Peyer's patch (tissue), 4 donors: ENCODE measurements at regions not wholly inside any gene's neighbourhood (a gene's known extent, or its start where the extent isn't known, plus 50 kb on each side); places are given as distances from the start of the nearest gene placed in this dataset.

ENCODE experiments used
- DNase-seq, 3 donors: peaks; one replicate each; pipeline ENCODE4 v3.0.0-alpha.2; 2017 to 2019
- H3K27ac ChIP-seq, 4 donors: fragments of 200-600 bp; sonication (generic); one replicate each; pipeline ENCODE4 v1.5.1; 2016 to 2019
- H3K27me3 ChIP-seq, 2 donors: fragments of 200-600 bp; sonication (generic); one replicate each; pipeline ENCODE4 v1.5.1; 2019
- H3K36me3 ChIP-seq, 3 donors: fragments of 200-600 bp; sonication (generic); one replicate each; pipeline ENCODE4 v1.5.1; 2016 to 2019
- H3K4me1 ChIP-seq, 4 donors: fragments of 200-600 bp; sonication (generic); one replicate each; pipeline ENCODE4 v1.5.1; 2016 to 2019
- H3K4me3 ChIP-seq, 4 donors: fragments of 200-600 bp; sonication (generic); 1 replicate in 3 of 4; 2 replicates in 1 of 4; pipeline ENCODE4 v1.5.1; 2016 to 2019; ENCODE audit warnings: mild to moderate bottlenecking in 1 of 4
- H3K9me3 ChIP-seq, 4 donors: fragments of 200-600 bp; sonication (generic); one replicate each; pipeline ENCODE4 v1.5.1; 2016 to 2019; ENCODE audit warnings: mild to moderate bottlenecking in 1 of 4
- POLR2A ChIP-seq, 2 donors: fragments of 450-650 bp; IDR thresholded peaks; one replicate each; pipeline ENCODE4 v1.5.1; 2017; ENCODE audit warnings: antibody characterized with exemption in 2 of 2, mild to moderate bottlenecking in 2 of 2, moderate library complexity in 2 of 2
- TF ChIP-seq, protein P1 (sequence below), 6 experiments: fragments of 450-650 bp in 4 of 6; fragments of 200-600 bp in 2 of 6; sonication (generic) in 1 of 6; IDR thresholded peaks; one replicate each; pipeline ENCODE4 v1.5.1; 2017 to 2019; ENCODE audit warnings: antibody characterized with exemption in 6 of 6, mild to moderate bottlenecking in 3 of 6, moderate library complexity in 1 of 6

DNA sequence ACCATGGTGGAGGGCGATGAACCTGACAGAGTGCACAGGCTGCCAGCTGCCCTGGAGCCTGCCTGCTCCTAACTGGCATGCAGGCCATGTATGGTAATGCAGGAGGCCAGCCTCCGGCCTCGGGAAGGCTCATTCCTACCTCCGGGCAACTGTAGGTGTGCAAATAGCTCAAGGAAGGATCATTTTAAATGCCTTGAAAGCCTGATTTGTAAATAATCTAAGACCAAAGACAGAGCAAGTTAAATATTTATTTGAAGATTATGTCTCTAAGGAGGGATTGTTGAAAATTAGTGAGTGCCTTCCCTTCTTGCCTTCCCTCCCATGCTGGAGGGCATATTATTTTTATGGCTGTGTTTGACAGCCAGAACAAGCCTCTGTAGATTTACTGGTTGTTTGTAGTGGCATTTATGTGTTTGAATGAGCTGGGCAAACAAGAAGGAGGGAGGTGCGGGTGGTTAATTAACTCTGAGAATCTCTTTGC, 285.7 kb upstream of the TUT7 start:
- Histone ChIP-seq H3K4me1 (no peaks in the 10 kb centered on the region), H3K9me3 (no peaks in the 10 kb centered on the region), H3K27me3 (no peaks in the 10 kb centered on the region), H3K36me3 (no peaks in the 10 kb centered on the region), H3K27ac (no peak overlapping the region), H3K4me3 (no peak overlapping the region)
- TF ChIP-seq, protein P1, sequence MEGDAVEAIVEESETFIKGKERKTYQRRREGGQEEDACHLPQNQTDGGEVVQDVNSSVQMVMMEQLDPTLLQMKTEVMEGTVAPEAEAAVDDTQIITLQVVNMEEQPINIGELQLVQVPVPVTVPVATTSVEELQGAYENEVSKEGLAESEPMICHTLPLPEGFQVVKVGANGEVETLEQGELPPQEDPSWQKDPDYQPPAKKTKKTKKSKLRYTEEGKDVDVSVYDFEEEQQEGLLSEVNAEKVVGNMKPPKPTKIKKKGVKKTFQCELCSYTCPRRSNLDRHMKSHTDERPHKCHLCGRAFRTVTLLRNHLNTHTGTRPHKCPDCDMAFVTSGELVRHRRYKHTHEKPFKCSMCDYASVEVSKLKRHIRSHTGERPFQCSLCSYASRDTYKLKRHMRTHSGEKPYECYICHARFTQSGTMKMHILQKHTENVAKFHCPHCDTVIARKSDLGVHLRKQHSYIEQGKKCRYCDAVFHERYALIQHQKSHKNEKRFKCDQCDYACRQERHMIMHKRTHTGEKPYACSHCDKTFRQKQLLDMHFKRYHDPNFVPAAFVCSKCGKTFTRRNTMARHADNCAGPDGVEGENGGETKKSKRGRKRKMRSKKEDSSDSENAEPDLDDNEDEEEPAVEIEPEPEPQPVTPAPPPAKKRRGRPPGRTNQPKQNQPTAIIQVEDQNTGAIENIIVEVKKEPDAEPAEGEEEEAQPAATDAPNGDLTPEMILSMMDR (IDR thresholded peaks at IDR 0.05), result peak in 1 of 6 experiments; percentile 15
- TF ChIP-seq POLR2A (IDR thresholded peaks at IDR 0.05), result no peak
- no peak for DNase-seq

GRCh38 chr9:86639287-86639686, 285.1 kb upstream of the TUT7 start:
- TF ChIP-seq POLR2A (IDR thresholded peaks at IDR 0.05), result no peak
- TF ChIP-seq, protein P1 (IDR thresholded peaks at IDR 0.05), result no peak

DNA sequence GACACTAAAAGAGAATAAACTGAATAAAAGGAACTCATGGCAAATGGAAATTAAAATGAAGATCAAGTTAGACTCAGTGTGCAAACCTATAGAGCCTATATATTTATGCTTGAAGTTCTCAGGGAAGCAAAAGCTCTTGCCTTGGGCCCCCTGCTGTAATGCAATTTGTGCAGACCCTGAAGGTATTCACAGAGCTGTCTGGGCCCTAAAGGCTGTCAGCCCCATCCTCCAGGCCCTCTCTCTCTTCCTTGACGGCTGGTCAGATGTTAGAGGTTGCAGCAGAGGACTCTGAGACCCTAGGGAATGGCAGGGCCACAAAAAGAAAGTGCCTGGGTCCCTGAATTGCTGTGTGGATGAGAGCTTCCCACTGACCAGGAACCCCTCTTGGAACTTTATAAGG, 283.9 kb upstream of the TUT7 start:
- DNase-seq, result no peak
- no peak overlapping the region for H3K27ac ChIP-seq
- TF ChIP-seq POLR2A (IDR thresholded peaks at IDR 0.05), result no peak
- TF ChIP-seq, protein P1 (IDR thresholded peaks at IDR 0.05), result no peak
- no peaks in the 10 kb centered on the region for H3K4me1 ChIP-seq
- H3K9me3 ChIP-seq, result no peaks in the 10 kb centered on the region
- no peak overlapping the region for H3K4me3 ChIP-seq
- no peaks in the 10 kb centered on the region for H3K27me3 ChIP-seq
- H3K36me3 ChIP-seq, result no peaks in the 10 kb centered on the region

More at GRCh38 chr9:86639287-86639686, 285.1 kb upstream of the TUT7 start:
- Histone ChIP-seq H3K4me3 (no peak overlapping the region), H3K27me3 (no peaks in the 10 kb centered on the region), H3K9me3 (no peaks in the 10 kb centered on the region), H3K36me3 (no peaks in the 10 kb centered on the region), H3K27ac (no peak overlapping the region), H3K4me1 (no peaks in the 10 kb centered on the region)
- DNase-seq, result no peak

DNA sequence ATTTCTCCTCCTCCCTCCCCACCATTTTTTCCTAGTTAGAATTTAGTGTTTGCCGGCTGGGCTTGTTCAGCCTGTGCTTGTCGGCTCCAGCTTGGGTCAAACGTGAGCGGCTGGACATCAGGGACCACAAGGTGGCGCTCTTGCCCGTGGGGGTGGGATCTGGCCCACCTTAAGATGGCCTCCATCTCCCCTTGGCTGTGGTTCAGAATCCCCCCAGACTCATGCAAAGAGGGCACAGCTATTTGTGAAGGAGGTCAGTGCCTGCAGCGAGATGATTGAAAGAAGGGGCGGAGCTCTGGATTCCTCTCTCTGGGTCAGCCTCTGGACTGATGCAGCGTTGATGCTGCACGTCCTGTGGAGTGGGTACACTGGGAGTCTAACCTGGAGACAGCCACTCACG, 283.3 kb upstream of the TUT7 start:
- Histone ChIP-seq H3K27ac (no peak overlapping the region), H3K27me3 (no peaks in the 10 kb centered on the region), H3K4me3 (no peak overlapping the region), H3K36me3 (no peaks in the 10 kb centered on the region), H3K9me3 (no peaks in the 10 kb centered on the region), H3K4me1 (no peaks in the 10 kb centered on the region)
- DNase-seq, result no peak
- TF ChIP-seq, protein P1 (IDR thresholded peaks at IDR 0.05), result peak in 4 of 6 experiments; percentile 5 to 29 (median 20)
- no peak for TF ChIP-seq POLR2A (IDR thresholded peaks at IDR 0.05)

DNA sequence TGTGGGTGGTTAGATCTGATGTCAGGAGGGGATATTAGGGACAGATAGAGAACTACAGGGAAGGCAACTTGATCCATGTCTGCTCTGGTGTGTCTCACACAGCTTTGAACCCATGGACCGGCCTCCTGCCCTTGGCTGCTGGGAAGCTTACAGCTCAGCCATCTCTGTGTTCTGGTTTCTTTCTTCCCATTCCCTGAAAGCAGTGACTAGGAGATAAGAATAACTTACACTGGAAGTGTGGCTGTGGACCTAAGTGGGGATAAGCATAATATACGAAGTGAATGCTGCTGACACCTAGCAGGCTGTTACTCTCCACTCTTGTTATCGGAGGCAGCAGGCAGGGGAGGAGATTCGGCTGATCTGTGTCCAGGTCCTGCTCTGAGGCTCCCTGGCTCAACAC, 282.3 kb upstream of the TUT7 start:
- Histone ChIP-seq H3K9me3 (no peaks in the 10 kb centered on the region), H3K27ac (no peak overlapping the region), H3K4me3 (no peak overlapping the region), H3K4me1 (no peaks in the 10 kb centered on the region), H3K36me3 (no peaks in the 10 kb centered on the region), H3K27me3 (no peaks in the 10 kb centered on the region)
- DNase-seq, result no peak
- no peak for TF ChIP-seq POLR2A (IDR thresholded peaks at IDR 0.05)
- TF ChIP-seq, protein P1 (IDR thresholded peaks at IDR 0.05), result no peak

DNA sequence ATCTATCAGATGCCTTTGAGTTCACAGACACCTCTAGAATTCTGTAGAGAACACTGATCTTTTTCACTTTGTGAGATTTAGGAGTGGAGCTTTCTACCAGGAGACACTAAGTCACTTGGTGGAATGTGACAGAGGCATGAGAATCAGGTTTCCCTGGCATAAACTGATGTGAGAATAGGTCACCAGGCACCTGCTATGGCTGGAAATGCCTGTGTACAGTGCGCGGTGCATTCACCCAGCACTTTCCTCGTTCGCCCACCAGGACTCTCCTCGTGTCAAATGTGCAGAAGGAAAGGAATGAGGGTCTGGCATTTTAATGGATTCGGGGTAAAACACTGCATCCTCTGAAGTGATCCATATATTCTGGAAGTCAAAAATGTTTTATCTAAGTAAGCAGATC, 281.8 kb upstream of the TUT7 start:
- no peak for DNase-seq
- TF ChIP-seq, protein P1 (IDR thresholded peaks at IDR 0.05), result no peak
- no peak for TF ChIP-seq POLR2A (IDR thresholded peaks at IDR 0.05)

More for the DNA sequence above, 281.8 kb upstream of the TUT7 start:
- Histone ChIP-seq H3K4me1 (no peaks in the 10 kb centered on the region), H3K27ac (no peak overlapping the region), H3K4me3 (no peak overlapping the region), H3K9me3 (no peaks in the 10 kb centered on the region), H3K36me3 (no peaks in the 10 kb centered on the region), H3K27me3 (no peaks in the 10 kb centered on the region)
